HG02798 (cell line): ENCODE measurements at regions not wholly inside any gene's neighbourhood (a gene's known extent, or its start where the extent isn't known, plus 50 kb on each side); places are given as distances from the start of the nearest gene placed in this dataset.
"Not testable (repeated sequence)": the region's sequence is repeated elsewhere in the genome, so short reads cannot be mapped to it uniquely, and the experiment has no call there.

Experiments
- ATAC-seq: cut with Tn5 transposase; IDR thresholded peaks from one replicate; pipeline ENCODE4 v1.9.1; 2021; ENCODE audit warnings: mild to moderate bottlenecking; ENCODE audit not compliant: unreplicated experiment, poor library complexity

DNA sequence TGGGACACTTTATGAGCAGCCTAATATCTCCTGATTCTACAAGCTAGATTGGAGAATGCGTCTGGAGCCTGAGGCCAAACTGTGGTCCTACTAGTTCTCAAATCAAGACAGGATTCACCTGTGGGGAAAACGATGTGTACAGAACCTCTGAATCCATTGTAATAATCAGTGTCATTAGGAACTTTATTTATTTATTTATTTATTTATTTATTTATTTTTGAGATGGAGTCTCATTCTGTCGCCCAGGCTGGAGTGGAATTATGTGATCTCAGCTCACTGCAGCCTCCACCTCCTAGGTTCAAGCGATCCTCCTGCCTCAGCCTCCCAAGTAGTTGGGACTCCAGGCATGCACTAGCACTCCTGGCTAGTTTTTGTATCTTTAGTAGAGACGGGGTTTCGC lies 52.6 kb upstream of the KIF26B start:
- not testable (repeated sequence) for ATAC-seq

DNA sequence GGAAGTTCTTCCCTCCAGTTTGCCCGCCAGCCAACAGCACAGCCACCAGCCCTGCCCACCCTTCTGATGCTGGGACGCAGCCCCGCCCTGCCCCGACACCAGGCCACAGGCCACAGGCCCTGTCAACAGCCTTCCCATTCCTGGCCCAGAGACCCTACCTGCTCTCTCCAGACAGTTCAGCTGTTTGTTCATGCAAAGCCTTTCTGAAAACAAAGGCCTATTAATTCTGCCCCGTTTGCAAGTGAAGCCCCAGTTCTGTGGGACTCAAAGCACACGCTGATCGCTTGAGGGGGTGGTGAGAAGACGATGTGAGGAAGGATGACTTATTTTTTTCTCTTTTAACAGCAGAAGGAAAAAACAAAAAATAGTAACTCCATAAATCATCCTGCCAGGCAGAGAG lies 55.4 kb upstream of the KIF26B start:
- ATAC-seq, result no peak

DNA sequence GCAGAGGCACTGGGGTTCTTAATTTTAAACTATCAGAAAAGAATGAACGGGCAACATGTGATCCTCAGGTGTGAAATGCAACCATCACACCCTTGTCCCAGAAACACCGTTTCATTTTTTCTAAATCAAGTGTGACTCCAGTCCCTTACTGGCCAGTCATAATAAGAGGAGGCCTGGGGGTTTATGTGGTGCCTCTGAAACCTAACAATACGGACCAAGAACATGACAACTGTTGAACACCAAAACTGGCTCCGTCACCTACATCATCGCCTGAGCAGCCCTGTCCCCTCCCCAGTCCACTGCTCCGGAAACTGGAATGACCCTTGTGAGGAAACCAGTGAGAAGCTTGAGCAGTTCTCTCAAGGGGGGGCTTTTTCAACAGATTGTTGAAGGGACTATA lies 55.9 kb upstream of the KIF26B start:
- ATAC-seq, result no peak

DNA sequence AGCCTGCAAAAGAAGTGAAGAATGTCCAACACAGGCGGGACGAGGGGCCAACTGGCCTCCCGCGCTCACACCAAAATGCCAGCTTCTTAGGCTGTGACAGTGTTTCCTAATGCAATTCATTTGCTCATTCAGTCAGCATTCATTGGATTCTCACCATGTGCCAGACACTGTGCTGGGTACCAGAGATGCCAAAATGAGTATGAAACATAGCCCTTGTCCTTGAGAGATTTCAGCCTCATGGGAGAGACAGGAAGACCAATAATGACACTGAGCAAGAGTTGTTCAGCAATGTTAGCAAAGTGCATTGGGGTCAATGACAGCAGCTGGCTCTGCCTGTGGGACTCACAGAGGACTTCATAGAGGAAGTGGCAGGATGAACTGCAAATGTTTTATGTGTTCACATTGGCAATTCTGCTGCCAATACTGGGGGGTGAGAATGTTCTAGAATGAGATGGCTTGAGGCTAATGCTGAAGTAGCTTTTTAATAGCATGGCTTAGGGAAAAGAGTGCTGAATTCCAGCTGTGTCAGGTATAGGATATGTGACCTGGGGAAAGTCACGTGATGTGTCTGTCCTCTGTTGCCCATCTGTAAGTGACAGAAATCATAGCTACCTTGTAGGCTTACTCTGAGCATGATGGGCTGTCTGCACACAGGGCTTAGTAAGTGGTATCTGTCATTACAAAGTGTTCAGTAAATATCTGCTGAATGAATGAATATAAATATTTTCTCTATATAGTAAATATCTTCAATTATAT lies 58.3 kb upstream of the KIF26B start:
- no peak for ATAC-seq

DNA sequence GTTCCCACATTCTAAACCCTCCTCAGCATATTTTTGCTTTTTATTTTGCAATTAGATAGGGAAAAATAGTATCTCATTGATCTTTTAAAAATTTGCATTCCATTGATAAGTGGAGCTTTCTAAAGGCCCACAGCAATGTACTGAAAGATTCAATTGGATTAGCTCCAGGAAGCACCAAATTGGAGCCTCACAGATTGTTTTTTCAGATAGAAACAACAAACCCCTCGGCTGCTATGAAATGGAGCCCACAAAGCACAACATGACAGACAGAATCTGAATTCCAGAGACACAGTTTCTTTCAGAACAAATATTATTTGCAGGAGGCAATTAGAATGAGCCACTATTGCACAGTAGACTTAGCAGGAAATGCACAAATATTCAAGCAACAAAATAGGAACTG lies 58.9 kb upstream of the KIF26B start:
- ATAC-seq, result no peak

DNA sequence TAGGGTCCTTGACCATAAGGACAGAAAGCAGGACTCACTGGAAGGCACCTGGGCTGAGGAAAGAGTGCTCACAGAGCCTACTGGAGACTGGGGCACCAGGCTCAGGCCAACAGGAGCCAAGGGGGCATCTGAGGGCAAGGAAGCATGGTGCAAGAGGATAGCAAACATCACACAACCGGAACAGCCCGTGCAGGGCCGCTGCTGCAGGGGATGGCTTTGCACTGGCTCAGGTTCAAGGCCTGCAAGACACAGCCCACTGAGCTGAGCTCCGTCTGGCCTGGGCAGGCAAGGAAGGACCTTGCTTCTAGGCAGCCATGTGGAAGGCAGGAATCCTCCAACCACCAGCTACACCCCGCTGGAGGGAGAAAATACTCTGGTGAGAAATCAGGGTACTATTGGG lies 59.8 kb upstream of the KIF26B start:
- ATAC-seq, result no peak

DNA sequence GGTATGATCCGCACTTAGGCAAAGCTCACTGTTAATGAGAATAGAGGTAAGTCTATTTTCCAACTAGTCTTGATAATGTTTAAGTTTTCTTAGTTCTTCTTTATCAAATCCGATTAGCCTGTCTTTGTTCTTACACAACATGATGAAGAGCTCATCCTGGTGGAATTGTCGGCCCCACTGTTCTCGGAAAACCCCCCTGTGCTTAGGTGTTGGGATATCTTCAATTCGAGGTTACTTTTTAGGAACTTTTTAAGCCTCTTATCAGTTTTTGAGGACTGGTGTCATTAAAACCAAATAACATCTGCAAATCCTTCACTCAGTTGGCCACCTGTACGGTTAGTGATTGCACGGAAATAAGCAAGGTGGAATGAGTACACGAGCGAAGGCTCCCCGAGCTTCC lies 60.7 kb upstream of the KIF26B start:
- no peak for ATAC-seq

DNA sequence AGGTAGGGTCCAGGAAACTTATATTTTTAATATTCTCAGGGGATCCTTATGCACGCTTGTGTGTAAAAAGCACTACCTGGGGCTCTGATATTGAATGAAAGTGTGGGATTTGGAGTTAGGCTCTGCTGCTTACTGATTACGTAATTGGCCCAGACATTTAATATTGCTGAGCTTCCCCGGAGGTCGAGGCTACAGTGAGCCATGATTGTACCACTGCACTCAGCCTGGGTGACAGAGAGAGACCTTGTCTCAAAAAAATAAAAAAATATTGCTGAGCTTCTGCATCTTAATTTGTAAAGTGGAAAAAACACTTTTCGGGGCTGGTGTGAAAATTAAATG lies 62.2 kb upstream of the KIF26B start:
- ATAC-seq, result no peak

DNA sequence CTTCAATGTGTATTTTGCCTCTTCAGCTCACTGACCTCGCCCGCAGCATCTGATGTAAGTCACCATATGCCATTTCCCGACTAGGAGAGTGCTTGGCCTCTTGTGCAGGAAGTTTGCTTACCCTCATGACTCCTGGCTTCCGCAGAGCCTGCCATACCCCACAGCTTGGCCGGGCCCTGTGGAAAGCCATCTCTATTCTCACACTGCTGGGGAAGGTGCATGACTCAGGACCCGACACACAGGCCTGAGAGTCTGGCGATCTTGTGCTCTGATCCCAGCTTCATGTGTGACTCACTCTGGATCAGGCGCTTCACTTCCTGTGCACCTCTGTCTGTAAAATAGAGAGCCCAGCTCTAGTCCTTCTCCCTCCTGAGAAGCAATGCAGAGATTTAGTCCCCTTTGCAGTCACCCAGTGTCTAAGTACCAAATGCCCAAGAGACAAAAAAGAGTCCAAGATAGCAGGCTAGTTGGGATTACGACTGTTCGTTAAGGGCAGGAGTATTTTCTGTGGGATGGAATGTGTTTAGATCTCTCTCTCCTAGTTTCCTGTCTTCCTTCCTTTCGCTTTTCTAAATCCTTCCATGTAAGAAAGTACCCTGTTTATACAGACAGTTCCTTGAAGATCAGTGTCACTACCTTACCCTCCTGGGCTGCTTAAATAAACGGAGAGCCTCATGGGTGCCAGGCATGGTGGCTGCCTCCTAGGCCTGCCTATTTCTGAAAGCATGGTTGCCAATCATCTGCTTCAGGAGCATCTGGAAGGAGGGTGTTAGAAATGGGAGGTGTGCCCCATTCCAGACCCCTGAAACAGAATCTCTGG lies 62.8 kb upstream of the KIF26B start:
- no peak for ATAC-seq

DNA sequence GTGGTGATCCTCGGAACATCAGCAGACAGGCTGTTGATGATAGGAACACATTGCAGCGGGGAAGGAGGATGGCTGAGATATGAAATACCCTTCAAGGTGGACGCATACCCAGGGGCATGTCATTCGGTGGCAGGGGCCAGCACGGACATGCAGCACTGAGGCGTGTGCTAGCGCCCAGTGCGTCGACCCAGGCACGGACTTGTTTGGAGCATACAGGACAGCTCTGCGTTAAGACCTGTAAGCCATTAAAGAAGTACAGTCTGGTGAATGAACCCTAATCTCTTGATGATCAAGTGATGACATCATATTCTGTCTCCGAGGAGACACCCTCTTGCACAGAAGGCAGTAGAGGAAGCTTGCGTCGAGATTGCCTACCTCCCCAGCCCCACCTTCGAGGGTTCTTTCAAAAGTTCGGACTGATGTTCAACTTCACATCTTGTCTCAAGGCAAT lies 63.6 kb upstream of the KIF26B start:
- no peak for ATAC-seq

DNA sequence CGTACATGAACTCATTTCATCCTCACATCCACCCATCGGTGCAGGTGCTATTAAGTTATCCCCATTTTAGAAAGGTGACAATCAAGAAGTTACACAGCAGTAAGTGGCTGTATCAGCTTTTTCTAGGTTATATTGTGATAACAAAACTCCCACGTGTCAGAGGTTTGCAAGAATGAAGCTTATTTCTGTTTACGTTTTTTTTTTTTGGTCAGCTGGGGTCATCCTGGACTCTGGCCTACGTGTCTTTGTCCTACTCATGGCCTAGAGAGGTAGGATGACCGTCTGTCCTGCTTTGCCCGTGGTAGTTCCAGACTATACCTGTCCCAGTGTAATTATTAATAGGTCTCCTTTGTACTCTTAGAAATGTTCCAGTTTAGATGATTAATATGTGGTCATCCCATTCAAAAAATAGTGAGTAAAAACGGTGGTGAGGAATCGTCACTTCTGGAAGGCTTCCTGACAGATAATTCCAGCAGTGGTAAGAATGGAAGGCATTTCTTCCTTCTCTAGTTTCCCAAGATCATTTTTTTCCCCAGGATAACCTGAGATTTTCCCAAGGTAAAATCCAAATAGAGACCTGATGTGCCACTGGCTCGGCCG lies 64.2 kb upstream of the KIF26B start:
- ATAC-seq, result no peak

DNA sequence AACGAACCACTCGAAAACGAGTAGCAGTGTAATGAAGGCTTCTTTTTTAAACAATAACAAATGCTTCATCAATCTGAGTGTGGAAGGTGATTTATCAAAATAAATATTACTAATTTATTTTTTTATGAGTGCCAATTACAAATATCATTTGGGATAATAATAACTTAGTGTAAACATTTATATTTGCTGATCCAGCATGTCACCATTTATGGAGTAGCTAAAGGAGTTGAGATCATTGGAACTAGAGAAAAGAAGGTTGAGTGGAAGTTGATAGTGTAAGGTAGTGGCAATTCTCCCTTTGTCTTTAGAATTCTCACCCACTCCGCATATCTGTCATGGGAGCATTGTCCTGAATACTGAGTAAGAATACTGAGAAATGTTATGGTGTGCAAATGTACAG lies 67.1 kb upstream of the KIF26B start:
- no peak for ATAC-seq

DNA sequence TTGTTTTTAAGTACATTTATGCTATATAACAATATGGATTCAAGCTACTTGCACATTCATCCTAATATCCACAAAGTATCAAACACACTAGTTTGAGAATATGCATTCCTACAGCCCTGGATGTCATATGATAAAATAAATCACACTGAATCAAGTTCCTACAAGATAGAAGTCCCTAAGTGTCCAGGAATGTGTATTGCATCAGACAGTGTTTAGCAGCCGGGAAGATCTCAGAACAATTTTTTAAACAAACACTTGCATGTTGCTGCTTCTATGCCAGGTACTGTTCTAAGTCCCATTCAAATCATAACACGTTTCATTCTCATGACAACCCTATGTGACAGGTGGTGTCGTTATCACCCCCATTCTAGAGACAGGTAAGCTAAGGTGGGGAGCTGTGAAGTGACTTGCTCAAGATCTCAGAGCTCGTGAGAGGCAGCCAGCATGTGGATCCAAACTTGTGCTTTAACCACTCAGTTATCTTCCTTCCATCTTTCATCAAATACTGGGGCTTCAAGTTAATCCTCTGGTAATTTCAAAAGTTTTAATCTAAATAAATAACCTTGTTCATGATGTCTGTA lies 68.3 kb upstream of the KIF26B start:
- ATAC-seq, result no peak

DNA sequence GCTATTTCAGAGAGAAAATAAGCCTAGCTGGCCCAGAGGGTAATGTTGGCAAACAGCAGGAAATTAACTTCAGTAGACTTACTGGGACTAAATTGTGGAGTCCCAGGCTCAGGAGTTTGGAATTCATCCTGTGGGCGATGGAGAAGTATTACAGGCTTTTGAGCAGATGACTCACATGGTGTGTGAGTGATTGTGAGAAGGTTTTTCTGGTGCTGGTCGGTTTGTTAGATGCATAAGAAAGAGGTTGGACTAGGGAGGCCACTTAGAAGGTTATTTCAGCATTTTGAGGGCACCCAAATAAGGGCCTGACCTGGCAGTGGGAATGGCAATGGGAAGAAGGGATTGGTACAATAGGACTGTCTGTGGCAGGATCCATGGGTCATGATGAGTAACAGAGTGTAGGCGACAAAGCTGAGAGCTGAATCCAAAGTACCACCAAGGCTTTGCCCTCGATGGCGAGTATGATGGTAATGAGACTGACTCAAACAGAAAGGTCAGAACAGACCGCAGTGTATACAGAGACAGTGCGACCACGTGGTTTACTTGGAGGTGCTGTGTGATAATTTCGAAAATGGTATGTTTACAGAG lies 69.2 kb upstream of the KIF26B start:
- peak; percentile 88 for ATAC-seq

DNA sequence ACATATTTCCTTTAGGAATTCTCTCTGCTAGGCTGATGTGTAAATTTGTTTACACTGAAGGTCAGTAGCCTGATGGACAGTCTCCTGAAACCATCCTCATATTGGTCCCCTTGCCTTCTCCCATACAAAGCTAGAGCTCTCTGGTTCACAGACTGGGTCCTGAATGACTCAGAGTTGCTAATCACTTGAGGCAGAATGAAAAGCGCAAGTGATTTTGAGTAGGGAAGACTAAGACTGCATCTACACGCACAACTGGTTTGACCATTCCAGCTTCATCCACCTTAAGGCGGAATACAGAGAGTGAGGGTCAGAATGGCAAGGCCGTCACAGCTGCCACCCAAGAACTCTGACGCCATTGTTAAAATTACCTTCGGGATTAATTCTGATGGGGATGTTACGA lies 70.2 kb upstream of the KIF26B start:
- ATAC-seq, result no peak

DNA sequence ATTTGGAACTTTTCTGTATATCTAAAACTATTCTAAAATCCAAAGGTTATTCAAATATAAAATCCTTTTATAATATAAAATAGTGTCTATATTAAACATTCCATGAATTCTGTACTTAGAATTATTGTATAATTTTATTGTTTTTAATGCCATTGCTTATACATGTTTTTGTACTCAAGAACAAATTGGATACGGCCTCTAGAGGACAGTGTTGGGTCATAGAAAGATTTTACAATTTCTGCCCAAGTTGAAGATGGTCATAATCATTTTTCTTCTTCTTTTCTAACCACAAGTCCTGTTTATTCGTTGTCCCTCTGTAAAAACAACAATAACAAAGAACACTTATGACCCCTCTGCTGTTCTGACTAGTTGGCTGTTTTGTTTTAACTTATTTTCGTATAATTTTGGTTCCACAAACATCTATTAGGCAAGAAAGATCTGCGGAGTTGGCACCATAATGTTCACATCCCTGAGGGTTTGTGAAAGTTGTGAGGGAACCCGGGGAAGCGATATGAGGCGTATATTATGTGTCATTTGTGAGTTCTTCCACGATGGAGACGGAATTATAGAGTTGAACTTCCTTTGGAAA lies 75.7 kb upstream of the KIF26B start:
- no peak for ATAC-seq

DNA sequence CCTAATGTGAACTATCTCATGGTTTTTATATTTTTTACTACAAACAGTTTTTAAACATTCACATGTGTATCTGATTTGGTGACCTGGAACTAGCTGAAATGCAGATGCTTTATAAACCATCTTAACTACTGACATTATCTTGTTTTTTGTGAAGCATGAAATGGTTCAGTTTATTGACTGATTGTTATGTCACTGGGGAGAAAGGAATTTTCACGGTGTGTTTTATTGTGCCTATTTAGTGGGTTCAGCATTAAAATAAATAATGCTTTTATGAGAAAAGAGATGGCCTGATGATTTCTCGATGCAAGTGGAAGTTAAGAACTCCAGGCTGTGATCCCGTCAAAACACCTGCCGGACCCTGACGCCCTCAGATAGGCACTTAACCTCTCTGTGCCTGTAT lies 79.9 kb upstream of the KIF26B start:
- ATAC-seq, result no peak

DNA sequence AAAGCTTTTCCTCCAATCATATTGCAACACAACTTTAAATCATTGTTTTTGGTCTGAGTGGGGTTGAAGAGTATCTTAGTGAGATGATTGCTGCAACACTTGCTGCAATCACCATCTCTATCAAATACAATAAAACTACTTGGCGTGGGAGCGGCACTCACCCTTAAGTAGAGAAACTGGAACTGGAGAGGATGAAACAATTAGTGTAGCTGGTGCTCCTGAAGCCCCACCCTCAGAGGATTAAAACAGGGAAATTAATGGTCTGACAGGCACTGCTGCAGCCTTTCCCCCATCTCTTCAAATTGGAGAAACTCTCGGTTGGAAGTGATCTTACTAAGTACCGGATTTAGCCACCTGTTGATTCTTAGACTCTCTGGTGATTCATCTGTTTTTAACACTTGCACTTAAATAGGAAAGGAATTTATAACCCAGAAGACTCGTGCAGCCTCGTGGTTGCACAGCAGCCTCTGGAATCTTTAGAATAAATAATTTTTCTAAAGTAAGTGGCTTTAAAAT lies 80.5 kb upstream of the KIF26B start:
- no peak for ATAC-seq

DNA sequence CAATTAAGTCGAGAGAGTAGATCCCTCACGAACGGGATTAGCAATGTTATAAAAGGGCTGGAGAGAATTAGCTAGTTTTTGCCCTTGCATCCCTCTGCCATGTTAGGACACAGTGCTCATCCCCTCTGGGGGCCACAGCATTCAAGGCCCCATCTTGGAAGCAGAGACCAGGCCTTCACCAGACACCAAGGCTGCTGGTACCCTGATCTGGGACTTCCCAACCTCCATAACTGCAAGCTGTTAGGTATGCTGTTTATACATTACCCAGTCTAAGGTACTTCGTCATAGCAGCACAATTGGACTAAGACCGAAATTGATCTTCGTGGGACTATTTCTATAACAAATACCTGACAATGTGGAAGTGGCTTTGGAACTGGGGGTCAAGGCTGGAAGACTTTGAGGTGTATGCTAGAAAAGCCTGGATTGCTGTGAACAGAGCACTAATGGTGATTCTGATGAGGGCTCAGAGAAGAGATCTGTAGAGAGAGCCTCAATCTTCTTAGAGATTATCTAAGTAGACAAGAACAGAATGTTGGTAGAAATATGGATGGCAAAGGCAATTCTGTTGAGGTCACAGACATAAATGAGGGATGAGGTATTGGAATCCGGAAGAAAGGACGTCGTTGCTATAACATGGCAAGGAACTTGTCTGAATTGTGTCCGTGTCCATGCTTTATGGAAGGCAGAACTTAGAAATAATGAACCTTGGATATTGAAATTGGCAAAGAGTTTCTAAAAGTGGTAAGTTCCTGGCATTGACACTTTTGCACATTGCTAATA lies 83.8 kb upstream of the KIF26B start:
- ATAC-seq, result no peak
